Cerebellar cortex (tissue), 1 donor: ENCODE measurements at regions not wholly inside any gene's neighbourhood (a gene's known extent, or its start where the extent isn't known, plus 50 kb on each side); places are given as distances from the start of the nearest gene placed in this dataset.
"Not testable (repeated sequence)": the region's sequence is repeated elsewhere in the genome, so short reads cannot be mapped to it uniquely, and the experiment has no call there.

Experiments
- DNase-seq: peaks from one replicate; pipeline ENCODE4 v3.0.0-alpha.2; 2015; ENCODE audit warnings: low spot score

DNA sequence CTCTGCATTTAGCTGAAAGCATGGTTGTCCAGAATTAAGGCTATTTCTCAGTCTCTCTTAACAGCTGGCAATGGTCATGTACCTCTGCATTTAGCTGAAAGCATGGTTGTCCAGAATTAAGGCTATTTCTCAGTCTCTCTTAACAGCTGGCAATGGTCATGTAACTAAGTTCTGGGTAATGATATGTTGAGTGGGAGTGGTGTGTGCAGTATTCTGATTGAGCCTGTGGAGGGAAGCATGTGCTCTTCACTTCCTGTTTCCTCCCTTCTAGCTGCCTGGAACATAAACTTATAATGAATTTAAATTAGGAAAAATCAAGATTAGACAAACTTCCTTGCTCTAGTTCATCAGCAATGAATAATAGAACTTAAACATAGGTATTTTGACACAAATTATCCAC lies 168.5 kb downstream of the MBL2 start:
- DNase-seq, result not testable (repeated sequence)

DNA sequence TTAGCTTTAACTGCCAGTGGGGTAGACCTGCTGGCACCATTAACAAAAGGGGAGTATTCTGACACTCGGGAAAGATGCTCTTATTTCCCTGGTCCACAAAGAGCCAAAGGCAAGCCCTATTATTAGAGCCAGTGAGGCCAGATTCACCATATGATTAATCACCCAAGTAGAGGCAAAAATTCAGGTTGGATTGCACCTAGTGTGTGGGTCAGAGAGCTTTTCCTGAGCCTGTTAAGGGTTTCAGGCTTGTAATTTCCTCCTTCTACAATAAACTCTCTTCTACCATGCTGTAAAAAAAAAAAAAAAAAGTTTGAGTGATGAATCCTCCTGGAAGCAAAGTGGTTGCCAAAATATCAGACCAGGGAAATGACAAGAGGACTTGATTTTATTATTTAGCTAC lies 163.5 kb downstream of the MBL2 start:
- peak; percentile 91 for DNase-seq

DNA sequence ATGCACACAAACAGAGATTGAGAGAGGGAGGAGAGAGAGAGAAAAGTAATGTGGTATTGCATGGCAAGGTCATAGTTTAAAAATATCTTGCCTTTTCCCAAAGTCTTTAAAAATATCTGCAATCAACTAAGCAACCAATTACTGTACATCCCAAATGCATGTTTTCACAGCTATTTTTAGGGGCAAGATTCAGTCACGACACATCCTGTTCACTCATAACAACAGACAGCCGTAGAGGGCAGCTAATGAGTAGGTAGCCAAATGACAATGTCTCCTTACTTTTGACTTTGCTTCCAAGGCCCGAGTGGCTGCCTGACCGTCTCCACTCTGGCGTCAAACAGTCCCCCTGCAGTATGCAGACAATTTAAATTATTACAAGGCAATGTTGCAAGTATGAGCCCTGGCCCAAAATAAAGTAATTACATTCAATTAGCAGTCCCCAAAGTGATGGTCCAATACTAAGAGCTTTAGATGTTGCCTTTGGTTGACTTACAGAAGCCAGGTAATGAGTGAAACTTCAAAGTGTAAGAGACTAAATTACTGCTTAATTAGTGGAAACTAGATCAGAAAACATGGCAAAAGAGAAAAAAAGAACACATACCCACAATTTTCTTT lies 162.9 kb downstream of the MBL2 start:
- DNase-seq, result peak; percentile 95

DNA sequence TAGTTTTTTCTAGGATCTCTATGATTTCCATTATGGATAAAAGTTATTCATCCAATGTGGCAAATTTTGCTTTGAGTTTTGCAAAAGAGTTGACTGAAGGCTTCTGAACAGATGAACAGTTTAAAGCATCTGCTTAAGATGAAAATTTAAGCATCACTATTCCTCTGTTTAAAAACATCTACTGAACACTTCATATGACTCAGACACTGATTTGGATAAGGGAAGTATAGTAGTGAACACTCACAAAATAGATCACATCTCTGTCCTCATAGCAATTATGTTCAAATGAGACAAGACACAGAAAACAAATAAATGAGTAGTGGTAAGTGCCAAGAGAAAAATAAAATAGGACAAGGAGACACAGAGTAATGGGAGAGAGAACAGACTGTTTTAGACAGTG lies 157.3 kb downstream of the MBL2 start:
- DNase-seq, result no peak

DNA sequence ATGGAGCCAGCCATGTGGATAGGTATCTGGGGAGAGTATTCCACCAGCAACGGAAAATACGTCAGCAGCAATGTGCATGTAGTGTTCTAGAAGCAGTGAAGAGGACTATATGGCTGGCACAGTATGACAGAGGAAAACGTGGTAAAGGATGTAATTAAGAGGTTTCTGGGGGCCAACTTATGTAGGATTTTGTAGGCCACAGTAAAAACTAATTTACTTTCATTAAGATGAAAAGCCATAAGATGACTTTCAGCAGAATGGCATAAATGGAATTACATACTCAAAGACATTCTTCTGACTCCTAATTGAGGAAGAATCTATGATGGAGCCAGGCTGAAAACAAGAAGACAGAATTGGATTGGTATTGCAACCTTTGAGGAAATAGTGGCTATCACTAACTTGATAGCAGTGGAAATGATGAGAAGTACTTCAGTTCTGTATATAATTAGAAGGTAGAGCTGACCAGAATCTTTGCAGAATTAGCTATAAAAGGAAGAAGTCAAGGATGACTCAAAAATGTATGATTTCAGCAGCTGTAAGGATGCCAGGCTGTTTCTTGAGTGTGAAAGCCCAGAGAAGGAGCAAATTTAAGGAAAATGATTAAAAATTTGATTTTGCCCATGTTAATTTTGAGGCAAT lies 156.7 kb downstream of the MBL2 start:
- peak; percentile 85 for DNase-seq

DNA sequence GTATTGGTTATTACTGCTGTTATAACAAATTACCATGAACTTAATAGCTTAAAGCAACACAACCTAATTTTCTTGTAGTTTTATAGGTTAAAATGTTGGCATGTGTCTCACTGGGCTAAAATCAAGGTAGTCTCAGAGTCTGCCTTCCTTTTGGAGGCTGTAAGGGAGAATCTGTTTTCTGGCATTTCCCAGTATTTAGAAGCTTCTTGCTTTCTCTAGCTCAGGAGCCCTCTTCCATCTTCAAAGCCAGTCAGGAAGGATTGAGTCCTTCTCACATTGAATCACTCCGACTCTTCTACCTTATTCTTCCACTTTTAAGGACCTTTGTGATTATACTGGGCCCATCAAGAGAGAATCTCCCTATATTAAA lies 156.2 kb downstream of the MBL2 start:
- peak; percentile 73 for DNase-seq

DNA sequence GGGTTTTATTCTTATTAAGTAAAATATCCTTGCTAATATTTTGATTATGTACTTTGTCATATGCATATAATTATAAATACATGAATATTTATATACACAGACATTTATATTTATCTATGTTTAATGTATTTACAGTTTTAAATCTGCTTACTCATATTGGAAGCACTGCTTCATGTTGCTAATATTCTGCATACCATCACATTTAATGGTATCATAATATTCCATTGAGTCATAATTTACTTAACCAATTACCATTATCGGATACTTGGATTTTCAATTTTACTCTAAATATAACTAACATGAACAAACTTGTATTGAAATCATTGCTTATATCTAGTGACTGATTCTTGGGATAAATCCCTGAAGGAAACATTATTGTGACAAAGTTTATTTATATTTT lies 155.2 kb downstream of the MBL2 start:
- no peak for DNase-seq

DNA sequence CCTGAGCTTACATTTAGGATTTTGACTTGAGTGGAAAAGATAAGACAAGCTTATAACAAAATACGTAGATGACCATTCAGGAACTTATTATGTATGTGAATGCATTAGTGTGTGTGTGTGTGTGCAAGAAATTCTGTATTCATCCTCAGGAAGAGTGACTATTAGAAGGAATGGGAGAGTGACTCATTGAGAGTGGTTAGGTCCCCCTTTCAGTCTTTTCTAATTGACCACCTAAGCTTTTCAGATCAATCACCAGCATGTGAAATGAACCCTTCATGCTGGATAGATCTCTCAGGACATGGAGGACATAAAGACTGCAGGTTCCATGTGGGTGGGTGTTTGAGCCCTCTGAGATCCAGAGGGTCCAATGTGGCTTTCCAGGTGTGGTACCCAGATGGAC lies 153.5 kb downstream of the MBL2 start:
- peak; percentile 57 for DNase-seq

DNA sequence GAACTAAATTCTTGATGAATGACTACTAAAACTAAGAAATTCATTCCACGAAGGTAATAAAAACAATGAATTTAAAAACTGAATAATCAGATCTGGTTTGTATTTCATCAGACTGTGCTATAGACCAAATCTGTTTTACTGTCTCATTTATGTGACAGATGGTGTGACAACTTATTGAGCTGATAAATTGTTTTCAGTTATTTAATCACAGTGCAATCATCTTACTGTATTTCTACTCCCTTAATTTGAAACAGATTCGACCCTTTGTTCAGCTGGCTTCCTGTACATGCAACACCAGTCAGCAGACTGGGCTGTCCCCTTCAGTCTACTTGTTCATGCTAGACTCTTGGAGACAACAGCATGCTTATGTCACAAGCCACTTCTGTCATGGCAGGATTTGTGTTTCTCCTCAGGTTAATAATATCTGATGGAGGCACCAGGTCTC lies 150.9 kb downstream of the MBL2 start:
- DNase-seq, result peak; percentile 91

DNA sequence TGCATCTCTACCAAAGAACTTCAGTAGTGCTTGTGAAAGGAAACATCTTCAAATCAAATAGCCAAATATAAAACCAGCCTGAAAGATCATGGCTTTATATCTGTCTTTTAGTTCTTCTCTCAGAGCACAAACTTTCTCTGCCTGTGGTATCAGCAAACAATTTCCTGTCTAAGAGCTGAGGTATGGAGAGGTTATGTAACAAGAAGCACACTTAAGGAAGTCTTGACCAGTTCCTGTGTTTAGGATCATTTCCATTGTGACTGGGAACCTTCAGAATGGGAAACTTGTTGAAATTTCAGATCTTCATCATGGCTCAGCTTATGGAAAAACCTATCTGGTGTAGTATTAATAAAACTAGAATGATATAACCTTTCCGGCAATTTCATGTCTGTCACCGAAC lies 148.8 kb downstream of the MBL2 start:
- DNase-seq, result peak; percentile 75

DNA sequence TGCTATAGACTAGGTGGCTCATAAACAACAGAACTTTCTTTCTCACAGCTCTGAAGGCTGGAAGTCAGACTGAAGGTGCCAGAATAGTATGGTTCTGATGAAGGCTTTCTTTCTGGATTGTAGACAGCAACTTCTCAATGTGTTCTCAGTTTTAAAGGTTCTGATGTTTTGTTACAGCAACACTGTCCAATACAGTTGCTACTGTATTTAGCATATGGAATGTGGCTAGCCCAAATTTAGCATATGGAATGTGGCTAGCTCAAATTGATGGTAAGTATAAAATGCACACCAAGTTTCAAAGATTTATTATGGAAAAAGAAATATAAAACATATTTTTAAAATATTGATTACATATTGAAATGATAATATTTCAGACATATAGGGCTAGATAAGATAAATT lies 145.3 kb downstream of the MBL2 start:
- no peak for DNase-seq

DNA sequence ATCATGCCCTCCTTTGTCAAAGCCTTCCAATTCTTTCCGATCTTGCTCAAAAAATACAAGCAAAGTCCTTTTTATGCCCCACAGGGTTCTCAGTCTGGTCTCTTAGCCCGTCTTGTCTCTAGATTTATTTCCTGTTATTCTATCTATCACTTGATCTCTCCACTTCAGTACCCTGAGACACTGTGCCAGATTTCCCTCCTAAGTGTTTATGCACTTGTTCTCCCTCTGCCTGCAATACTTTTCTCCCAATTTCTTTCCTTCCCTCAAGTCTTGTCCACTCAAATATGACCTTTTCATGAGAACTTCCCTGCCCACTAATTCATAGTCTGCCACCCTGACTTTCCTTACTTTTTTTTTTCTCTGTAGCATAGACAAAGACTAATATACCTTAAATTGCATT lies 141.4 kb downstream of the MBL2 start:
- peak; percentile 90 for DNase-seq

DNA sequence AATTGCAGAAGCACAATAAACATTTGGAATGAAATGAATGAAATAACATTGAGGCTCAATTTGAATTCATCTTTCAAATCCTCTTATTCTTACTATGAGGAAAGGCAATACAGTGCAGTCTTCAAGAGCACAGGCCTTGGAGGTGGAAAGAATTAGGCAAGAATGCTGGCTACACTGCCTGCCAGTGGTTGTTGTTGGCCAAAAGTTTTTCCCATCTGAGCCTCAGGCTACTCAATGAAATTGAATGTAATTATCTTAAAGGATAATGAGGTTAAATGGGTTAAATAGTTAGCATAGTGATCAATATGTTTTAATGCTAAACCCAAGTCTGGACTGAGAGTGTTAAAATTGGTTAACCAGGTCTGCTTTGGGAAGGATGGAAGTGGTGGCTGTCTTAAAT lies 140.9 kb downstream of the MBL2 start:
- peak; percentile 93 for DNase-seq

DNA sequence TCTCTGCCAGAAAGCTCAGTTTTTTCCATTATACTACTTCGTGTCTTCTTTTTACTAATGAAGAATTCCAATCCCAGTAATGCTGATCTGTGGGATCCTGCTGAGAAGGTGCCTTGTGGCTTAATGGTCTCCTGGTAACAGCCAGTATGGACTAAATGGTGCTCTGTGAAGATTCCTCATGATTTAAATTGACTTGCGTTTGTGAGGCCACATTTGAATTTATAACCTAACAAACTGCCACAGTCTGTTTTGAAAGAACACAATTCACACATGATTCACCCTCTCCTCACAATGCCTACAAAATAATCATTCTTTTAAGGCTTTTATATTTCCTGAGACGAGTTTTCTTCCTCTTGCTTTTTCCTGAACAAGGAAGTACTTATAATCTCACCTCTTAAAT lies 140.0 kb downstream of the MBL2 start:
- DNase-seq, result peak; percentile 93

DNA sequence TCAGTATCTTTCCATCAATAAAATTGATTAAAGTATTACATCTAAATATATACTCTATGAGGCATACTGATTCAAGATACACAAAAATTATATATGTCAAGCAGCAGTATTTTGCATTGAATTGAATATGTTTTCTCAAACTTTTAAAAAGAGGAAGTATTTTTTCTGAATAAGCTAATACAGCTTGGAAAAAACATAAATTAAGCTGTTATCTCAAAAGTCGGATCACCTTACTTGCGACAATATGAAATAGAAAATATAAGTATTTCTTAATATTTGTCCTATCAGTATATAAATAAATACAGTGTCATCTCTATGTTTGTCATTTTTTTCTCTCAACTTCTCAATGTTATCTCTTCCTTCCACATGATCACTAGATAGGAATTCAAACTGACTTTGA lies 139.3 kb downstream of the MBL2 start:
- no peak for DNase-seq

DNA sequence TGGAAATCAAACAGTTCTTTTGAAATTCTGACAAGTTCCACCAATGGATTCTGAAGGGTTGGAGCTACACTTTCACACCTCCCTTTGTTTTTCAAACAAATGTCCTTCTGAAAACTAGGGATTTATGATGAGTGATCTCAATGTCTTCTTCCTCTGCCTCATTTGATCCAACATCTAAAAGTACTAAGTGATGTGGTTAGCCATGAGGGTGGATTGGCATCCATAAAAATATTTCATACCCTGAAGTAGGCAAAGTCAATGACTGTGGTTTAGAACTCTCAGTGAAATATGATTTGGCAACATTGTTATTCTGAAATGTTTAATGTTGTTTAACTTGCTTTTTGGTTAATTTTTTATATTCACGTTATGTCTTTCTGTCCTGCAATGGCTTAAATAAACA lies 136.9 kb downstream of the MBL2 start:
- no peak for DNase-seq

DNA sequence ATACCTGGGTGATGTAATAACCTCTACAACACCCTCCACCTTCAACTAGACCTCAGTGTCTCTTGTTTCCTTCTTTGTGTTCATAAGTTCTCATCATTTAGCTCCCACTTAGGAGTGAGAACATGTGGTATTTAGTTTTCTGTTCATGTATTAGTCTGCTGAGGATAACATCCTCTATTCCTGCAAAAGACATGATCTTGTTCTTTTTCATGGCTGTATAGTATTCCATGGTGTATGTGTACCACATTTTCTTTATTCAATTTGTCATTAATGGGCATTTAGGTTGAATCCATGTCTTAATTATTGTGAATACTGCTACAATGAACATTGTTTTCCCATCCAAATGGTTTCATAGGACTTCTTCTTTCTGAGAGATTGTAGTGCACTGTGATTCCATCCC lies 135.7 kb downstream of the MBL2 start:
- DNase-seq, result no peak

DNA sequence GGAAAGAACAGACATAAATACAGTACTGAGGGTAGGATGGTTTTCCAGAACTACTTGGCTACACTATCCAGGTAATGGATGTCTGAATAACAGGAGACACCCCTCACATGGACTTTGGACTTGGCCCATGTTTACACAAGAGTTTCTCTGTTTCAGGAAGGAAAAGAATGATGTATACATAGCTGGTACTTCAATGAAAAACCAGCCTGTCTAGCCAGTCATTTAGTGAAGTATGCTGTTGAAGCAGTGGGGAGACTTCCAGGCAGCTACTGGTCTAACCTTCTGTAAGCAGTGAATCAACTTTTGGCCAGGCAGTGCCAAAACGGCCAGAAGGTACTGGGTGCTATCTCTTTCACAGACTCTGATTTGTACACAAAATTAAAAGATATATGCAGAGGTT lies 135.0 kb downstream of the MBL2 start:
- no peak for DNase-seq

DNA sequence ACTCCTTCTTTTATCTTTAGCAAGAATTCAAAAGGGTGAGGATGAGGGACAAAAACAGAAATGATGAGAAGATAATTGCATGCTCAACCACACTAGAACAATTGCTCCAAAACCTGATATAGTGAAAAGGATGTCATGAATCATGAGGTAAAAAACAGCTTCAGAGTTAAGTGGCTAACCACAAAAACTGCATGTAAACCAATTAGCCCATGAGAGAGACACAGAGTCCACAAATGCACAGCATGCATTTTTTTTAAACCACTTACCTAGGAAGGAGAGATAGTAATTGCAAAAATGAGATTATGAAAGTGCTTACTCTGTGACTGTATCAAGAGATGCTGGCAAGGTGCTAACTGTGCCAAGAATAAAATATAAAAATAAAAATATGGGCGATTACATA lies 132.9 kb downstream of the MBL2 start:
- no peak for DNase-seq

DNA sequence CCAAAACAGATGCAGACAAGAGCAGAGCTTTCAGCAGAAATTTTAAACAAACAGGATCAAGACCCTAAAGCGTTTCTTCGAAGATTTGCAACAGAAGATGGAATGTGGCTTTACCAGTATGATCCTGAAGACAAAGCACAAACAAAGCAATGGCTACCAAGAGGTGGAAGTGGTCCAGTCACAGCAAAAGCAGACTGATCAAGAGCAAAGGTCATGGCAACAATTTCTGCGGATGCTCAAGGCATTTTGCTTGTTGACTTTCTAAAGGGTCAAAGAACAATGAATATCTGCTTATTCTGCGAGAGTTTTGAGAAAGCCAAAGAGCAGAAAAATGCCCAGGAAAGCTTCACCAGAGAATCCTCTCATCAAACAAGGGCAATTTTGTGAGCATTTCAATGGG lies 130.4 kb downstream of the MBL2 start:
- peak; percentile 83 for DNase-seq

DNA sequence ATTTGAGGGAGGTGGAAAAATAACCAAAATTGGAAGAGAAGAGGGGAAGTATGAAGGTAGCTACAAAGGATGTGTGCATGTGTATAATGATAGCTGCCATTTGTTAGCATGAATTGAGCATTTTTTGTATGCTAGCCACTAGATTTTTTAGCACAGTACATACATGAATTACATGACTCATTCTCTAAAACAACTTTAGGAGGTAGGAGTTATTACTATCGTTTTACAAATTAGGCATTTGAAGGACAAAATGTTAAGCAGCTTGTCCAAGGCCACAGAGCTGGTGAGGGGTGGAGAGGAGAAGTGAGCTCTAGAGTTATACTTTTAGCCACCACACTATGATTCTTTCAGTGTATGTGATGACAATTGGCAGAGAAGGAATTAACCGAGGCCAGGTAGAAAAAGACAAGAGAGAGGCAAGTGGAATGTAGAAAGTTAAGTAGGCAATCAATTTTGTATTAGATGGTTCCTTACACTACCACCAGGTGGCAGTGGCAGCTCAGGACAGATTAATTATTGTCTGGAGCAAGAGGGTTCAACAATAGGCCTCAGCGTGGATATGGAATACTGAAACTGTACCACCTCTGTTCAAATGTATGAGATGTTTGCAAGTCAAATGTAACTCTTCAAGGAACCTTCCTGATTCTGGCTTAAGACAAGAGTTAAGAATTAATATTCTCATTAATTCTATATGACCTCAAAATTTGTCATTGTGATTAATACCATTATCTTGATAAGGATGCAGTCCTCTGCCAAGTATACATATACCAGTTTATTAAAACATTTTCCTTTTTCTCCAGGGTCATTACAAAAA lies 128.0 kb downstream of the MBL2 start:
- DNase-seq, result peak; percentile 91

DNA sequence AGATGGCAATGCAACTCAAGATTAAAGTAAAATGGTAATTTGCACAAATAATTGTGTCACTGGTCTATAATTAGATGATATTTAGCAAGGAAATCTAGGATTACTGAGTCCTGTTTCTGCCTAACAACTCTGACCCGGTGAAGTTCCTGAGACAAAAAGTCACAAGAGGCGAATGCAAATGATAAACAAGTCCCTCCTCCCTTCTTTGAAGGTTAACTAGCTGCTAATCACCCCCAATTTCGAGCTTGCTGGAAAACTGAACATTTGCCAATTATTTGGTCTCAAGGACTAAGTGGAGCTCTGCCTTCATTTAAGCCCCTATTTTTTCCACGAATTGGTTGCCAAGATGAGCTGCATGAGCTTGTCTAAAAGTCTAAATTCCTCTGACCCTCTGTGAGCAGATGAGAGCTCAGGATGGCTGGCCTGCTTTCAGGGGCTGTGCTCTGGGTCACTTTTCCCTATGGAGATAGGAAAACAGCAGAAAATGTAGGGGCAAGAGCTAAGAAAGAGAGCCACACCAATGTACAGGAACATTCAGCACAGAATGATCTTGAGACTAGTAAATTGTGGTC lies 127.3 kb downstream of the MBL2 start:
- DNase-seq, result peak; percentile 79

DNA sequence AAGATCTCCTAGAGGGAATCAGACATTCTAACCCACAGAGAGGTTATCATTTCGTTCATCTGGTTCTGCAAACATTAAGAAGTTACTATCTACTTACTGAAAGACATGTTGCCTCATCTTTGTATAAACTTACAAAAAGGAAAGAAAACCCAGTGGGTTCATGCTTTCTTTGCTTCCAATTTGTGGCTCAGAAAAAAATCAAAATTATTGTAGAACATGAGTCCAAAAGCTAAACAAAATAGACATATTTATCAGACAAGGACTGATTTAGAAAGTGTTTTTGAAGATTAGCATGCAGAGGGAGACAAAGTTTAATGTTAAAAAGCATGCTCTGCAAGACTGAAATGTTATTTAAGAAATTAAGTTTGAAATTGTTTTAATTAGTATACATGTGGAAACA lies 123.1 kb downstream of the MBL2 start:
- peak; percentile 53 for DNase-seq
